Stimulated activated CD4-positive, alpha-beta T cell treated with anti-CD3 and anti-CD28 coated beads, Interleukin-12 subunit alpha, Interleukin-12 subunit beta, amount 100 ng/mL, for 24 hours (primary cell): ENCODE measurements at regions not wholly inside any gene's neighbourhood (a gene's known extent, or its start where the extent isn't known, plus 50 kb on each side); places are given as distances from the start of the nearest gene placed in this dataset.

Experiments used
- DNase-seq, 2 experiments: peaks; one replicate each; pipeline ENCODE4 v3.0.0-alpha.2; 2020; ENCODE audit warnings: low read depth in 2 of 2

GRCh38 chr14:101215927-101216326 is 312.4 kb upstream of the RTL1 start:
- DNase-seq: no peak

GRCh38 chr14:101216366-101217079 is 313.0 kb upstream of the RTL1 start:
- DNase-seq: no peak

DNA sequence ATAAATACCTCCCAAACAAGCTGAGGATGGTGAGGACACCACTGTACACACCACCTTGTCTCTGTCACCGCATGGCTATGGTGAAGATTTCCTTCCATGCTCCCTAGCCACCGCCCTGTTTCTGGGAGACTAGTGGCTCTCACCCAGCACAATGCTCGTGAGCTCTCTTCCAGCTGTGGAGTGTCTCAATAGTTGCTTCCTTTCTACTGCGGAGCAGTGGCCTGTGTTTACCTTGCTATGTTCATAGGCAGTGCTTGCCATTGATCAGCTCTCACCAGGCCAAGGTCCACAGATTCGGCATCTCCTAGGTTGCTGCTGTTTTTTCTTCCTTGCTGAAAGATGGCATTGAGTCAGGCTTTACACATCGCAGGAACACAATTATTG is 313.6 kb upstream of the RTL1 start:
- no peak for DNase-seq

GRCh38 chr14:101217616-101218371 is 314.3 kb upstream of the RTL1 start:
- no peak for DNase-seq

DNA sequence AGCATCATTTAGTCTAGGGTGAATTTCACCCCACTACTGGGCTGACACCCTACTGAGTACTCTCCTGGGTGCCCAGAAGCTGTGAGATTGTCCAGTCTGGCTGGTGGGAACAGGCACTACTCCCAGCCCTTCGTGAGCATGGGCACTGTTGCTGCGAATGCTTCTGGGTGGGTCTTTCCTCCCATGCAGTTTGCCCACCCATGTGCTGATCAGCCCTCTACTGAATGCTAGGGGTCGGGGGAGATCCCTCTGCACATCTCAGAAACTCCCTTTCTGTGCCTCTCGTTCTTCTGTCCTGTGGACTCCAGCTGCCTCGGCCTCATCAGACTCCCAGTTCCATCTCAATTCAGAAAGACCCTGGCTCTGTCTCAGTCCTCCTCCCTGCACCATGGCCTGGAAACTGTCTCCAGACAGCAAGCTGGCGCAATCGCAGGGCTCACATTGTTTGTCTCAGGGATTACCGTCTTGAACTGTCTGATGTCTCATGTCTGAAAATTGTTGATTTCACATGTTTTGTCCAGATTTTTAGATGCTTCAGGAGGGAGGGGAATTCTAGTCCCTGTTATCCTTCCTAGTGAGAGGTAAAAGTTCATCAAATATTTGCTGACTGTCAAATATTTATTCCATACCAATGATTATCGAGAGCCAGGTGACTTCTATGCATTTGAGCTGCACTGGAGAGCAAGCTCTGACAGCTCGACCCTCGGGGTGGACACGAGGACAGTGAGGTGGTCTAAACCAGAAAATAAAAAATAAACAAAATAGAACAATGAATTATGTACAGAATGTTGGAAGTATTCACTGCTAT is 316.6 kb upstream of the RTL1 start:
- no peak for DNase-seq

DNA sequence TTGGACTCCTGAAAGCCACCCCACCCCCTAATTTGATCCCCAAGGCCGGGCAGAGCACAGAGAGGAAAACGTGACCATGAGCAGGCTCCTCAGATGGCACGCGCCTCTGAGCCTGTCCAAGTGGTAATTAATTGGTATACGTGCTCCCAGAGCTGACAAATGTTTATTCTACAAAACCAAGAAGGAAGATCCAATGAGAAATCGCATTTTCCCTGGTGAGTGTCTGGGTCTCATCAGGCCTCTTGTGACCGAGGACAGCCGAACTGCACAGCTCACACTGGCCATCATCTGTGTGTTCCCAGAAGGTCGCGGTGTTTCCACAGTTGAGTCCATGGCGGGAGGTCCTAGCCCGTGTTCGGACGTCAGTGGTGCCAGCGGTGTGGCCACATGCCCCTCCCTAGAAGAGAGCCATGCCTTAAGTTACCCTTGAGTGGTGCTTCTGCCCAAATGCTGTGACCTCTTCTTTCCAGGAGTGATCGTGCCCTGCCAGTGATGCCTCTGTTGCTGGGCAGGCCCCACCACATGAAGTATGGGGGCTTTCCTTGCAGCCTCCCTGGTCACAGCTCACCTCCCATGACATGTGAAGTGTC is 317.5 kb upstream of the RTL1 start:
- no peak for DNase-seq

DNA sequence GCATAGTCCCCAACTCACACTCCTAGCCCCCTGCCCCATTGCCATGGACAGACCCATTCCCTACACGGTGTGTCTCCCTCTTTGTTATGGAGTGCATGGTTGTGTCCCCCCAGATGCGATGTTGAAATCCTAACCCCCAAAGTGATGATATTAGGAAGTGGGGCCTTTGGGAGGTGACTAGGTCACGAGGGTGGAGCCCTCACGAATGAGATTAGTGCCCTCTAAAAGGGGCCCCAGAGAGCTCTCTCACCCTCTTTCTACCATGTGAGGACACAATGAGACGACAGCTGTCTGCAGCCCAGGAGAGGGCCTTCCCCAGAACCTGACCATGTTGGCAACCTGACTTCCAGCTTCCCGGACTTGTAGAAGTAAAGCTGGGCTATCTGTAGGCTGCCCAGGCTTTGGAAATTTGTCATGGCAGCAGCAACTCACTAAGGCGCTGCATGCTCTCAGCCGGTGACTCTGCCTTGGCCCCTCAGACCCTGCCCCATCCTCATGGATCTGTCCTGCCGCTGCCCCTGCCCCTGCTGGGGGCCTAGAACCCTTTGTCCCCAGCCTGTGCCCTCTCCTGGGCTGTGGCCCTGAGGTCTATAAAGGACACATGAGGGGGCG is 318.1 kb upstream of the RTL1 start:
- DNase-seq: no peak

DNA sequence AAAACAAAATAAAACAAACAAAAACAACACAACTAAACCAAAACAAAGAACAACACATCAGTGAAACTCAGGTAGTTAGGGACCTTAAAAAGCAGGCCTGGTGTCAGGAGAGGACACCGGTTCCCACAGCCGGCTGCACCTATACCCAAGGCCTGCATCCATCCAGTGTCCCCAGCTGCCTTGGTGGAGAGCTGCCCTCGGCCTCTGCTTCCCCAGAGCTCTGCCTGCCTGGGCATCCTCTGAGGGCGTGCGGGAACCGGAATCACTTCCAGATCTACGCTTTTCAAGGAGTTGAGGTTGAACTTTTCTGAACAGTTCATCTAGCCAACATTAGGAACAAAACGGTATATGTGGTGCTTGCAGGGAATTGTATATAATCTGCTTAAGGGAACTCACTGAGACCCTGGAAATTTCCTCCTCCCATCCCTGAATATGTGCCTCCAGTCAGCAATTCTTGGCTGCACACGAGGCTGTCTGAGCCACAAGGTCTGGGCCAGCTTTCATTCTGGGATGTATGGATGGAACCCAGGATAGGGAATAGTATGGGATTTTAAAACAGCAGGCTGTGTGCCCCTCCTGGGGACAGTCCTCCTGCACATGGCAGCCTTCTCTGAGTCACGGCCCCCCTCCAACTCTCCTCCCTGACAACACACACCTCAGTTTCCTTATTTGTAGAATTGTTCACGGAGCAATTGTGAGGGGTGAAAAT is 319.0 kb upstream of the RTL1 start:
- DNase-seq: no peak

DNA sequence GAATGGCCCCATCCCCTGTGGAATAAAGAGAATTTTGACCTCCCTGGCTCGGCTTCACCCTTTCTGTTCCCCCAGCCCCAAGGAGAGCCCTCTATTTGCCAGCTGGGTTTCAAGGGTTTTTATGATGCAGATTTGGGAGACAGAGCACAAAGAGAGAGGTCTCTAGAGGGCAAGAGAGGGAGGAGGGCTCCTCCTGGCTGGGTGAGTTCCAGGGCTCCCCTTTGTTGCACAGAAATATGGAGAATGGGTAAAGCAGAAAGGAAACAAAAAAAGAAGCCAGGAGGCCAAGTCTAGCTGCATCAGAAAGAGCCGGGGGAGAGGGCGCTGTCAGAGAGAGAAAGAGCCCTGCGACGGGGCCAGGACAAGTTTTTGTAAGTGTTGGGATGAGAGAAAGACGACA is 319.6 kb upstream of the RTL1 start:
- DNase-seq: no peak

GRCh38 chr14:101223561-101224162 is 320.1 kb upstream of the RTL1 start:
- DNase-seq: no peak

DNA sequence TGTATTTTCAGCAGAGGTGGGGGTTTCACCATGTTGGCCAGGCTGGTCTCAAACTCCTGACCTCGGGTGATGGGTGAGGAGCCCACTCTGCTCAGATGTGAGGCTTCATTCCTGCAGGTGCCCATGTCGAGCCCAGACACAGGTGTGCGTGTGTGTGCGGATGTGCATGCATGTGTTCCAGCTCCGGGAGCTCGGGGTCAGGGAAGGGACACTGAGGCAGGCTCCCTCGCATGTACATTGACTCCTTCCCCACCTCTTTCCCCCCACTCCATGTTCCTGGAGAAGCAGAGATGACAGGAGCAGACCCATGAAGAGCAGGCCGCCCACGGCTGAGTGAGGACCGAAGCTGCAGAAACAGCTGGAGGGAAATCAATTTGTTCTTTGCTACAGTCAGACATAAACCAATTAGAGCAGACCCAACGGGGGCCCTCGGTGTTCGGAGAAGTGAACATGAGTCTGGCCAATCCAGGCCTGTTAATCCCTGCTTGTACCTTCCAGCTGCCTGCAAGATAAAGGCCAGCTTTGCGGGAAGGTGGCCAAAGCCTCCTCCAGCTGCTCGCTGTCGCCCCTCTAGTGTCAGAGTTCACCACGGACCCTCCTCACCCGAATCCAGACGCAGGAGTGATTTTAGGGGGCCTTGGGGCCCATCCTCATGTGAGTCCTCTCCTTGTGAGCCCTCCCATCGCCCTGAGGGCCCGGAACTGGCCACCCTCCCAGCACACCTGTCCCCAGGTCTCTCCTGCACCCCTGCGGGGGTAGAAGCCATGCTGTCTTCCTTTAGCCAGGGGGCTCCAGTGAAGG is 321.0 kb upstream of the RTL1 start:
- DNase-seq: no peak

DNA sequence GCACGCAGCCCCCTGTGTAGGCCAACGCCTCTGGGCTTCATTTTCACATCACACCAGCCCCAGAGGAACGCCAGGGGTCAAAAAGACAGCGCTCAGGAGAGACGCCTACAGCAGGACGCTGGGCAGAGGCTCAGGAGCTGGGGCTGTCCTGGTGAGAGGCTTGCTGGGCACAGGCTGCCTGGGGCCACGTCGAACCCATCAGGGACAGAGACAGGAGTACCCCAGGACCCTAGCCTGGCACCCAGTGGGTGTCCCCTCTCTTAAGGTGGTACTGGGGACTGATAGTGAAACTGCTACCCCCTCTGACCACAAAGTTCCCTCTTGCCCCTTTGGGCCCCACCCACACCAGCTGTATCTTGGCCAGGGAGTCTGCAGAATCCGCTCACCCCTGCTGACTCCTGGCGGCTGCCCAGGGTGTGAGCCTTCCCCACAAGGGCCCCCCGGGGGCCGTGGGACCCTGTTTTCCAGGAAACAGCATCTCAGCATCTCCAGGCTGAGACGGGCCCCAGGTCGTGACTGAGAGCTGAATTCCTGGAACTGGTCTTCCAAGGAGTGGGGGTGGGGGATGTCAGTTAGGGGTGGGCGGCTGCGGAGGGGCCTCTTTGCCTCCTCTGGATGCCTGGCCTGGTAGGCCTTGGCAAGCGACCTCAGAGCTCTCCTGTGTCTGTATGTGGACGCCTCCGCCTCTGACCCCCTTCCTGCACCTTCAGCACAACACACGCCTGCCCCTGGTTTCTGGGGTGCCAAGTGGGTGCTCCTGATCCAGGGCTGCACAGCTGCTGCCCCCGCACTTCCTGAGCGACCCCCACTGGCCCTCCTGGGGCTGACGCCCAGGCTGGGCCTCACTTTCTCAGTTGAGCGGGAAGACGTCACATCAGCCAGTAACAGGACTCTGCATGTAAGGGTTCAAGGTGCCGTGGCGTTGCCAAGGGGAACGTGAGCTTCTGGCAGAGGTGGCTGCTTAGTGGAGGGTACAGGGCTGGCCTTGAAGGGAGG is 321.9 kb upstream of the RTL1 start:
- no peak for DNase-seq

DNA sequence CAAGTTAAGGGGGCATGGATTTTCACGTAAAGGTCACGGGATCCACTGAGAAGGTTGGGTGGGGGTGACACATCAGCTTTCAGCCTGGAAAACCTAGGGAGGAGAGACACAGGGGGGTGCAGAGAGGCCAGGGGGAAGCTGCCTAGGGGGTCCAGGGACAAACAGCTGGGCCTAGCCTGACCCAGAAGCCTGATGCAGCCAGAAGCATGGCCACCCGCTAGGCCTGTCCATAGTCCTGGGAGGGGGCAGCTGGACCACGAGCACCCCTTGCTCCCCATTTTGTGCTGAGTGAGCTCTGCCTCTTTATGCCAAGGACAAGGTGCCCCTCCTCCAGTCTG is 322.7 kb upstream of the RTL1 start:
- no peak for DNase-seq

DNA sequence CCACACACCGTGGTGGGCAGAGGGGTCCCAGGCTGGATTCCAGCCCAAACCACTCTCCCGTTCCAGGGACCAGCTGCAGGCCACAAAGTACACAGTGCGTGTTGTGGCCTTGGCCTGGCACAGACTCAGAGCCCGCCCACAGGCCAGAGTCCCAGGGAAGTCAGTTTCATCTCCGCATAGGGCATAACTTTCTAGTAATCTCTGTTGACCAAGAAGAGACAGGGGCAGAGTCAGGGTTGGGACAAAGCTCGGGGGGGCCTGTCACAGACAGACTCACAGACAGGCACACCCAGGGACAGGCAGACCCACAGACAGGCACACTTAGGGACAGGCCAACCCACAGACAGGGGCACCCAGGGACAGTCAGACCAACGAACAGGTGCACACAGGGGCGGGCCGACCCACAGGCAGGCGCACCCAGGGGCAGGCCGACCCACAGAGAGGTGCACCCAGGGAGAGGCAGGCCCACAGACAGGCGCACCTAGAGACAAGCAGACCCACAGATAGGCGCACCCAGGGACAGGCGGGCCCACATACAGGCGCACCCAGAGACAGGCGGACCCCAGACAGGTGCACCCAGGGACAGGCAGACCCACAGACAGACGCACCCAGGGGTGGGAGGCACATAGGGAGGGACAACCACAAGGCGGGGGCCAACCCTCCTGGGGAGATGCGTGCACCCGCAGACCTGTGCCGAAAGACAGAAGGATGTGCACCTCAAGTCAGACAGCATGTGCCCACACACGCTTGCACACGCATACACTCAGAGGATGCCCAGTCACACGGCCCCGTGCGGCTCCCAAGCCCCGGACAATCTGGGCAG is 323.3 kb upstream of the RTL1 start:
- no peak for DNase-seq

DNA sequence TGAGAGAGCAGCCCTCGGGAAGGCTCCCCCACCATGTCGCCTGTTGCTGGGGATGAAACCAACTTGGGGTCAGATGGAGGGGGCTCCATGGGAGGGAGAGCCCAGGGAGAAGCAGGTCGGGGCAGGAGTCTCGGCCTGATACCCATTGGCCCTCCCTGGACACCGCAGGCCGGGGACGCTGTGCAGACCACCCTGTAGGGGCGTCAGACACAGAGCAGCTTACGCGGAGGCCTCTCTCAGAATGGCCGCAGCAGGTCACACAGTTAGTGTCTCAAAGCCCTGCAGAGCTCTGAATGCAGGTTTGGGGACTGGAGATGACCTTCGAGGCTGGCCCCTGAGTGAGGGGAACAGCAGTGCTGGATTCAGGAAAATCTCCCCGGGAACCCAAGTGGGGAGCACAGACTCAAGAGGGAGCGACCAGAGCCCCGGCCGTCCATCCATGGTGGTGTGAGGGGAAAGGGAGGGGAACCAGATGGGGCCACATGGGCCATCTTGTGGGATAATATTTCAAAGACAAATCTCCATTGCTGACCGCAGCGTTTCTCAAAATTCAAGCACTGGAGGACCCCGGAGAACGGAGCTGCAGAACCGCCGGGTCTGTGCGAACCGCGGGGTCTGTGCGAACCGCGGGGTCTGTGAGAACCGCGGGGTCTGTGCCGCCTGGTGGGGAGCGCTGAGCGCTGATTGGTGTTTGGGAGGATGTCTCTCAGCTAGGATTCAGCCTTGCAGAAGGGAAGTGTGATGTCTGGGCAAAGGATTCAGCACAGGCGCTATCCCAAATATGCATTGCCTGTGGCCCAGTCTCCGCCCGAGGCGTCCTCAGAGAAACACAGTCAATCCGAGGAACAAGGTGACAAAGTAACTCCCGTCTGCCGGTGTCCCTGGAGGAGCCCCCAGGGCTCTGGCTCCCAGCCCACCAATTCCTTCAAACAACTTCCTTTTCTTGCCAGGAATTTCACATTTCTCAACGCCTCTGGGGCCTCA is 324.4 kb upstream of the RTL1 start:
- DNase-seq: no peak

- DNase-seq: no peak
Measured at GRCh38 chr14:101228949-101229541, 325.5 kb upstream of the RTL1 start.
